ENCODE measurements at regions not wholly inside any gene's neighbourhood (a gene's known extent, or its start where the extent isn't known, plus 50 kb on each side); places are given as distances from the start of the nearest gene placed in this dataset.

DNA sequence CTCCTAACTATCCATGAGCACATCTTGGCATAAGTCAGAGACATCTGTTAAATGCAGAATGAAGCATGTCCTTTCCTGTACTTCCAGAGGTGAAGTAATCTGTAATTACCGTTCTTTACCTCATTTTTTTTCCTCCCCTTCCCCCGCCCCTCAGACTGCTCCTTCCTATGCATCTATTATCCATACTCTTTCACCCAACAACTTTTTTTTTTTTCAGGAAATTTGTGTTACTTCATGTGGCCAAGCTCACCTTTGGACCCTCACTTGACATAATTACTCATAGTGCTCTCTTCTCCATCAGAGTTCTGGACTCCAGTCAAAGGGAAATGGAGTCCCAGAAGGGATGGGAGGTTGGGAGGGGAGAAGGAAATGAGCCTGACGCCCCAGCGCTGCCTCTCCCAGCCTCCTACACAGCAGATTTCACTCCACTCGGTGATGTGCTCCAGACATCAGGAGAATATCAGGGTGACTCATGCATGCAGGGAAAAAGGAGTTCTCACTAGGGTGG, 568.8 kb downstream of the STIM2 start:
- TF ChIP-seq, protein P1, sequence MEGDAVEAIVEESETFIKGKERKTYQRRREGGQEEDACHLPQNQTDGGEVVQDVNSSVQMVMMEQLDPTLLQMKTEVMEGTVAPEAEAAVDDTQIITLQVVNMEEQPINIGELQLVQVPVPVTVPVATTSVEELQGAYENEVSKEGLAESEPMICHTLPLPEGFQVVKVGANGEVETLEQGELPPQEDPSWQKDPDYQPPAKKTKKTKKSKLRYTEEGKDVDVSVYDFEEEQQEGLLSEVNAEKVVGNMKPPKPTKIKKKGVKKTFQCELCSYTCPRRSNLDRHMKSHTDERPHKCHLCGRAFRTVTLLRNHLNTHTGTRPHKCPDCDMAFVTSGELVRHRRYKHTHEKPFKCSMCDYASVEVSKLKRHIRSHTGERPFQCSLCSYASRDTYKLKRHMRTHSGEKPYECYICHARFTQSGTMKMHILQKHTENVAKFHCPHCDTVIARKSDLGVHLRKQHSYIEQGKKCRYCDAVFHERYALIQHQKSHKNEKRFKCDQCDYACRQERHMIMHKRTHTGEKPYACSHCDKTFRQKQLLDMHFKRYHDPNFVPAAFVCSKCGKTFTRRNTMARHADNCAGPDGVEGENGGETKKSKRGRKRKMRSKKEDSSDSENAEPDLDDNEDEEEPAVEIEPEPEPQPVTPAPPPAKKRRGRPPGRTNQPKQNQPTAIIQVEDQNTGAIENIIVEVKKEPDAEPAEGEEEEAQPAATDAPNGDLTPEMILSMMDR (conservative IDR thresholded peaks at IDR 0.05 in 1 of 2, IDR thresholded peaks at IDR 0.05 in 1 of 2; ENCODE audit: low read depth in 1 of 2, low read length in 2 of 2) = no peak
- no peak for TF ChIP-seq EZH2 (IDR thresholded peaks at IDR 0.05; ENCODE audit: low read length, missing control alignments)

Data from fibroblast of lung (primary cell).